GM12864 (cell line): ENCODE measurements at regions not wholly inside any gene's neighbourhood (a gene's known extent, or its start where the extent isn't known, plus 50 kb on each side); places are given as distances from the start of the nearest gene placed in this dataset.

Experiments
- DNase-seq: peaks from one replicate; pipeline ENCODE4 v3.0.0-alpha.2; 2011; ENCODE audit warnings: low read depth
- H3K4me3 ChIP-seq: 2 replicates; pipeline ENCODE4 v1.5.1; 2011; ENCODE audit warnings: mild to moderate bottlenecking, low read depth, low read length, control low read depth
- CTCF ChIP-seq: IDR thresholded peaks from 2 replicates; pipeline ENCODE4 v1.5.1; 2011; ENCODE audit warnings: low read depth, mild to moderate bottlenecking, moderate library complexity, low read length, control low read depth, inconsistent platforms; ENCODE audit errors: missing control alignments

- TF ChIP-seq CTCF, result no peak
- no peak overlapping the region for H3K4me3 ChIP-seq
- DNase-seq, result no peak
These were observed 218.4 kb downstream of the PCSK1 start for GRCh38 chr5:96214442-96215197.

- H3K4me3 ChIP-seq, result no peak overlapping the region
- TF ChIP-seq CTCF, result no peak
These were observed 223.2 kb downstream of the PCSK1 start for GRCh38 chr5:96209829-96210228.

GRCh38 chr5:96207420-96207819 lies 225.6 kb downstream of the PCSK1 start:
- TF ChIP-seq CTCF, result no peak
- H3K4me3 ChIP-seq, result no peak overlapping the region
- no peak for DNase-seq

More at GRCh38 chr5:96209829-96210228, 223.2 kb downstream of the PCSK1 start:
- no peak for DNase-seq

GRCh38 chr5:96203761-96204160 lies 229.3 kb downstream of the PCSK1 start:
- DNase-seq, result no peak
- no peak for TF ChIP-seq CTCF
- no peak overlapping the region for H3K4me3 ChIP-seq

- DNase-seq, result no peak
- no peak for TF ChIP-seq CTCF
- no peak overlapping the region for H3K4me3 ChIP-seq
These were observed 231.5 kb downstream of the PCSK1 start for GRCh38 chr5:96201503-96201902.

- no peak for DNase-seq
- H3K4me3 ChIP-seq, result no peak overlapping the region
- TF ChIP-seq CTCF, result no peak
These were observed 232.4 kb downstream of the PCSK1 start for GRCh38 chr5:96200641-96201040.

GRCh38 chr5:96199713-96200183 lies 233.3 kb downstream of the PCSK1 start:
- no peak for DNase-seq
- H3K4me3 ChIP-seq, result no peak overlapping the region
- TF ChIP-seq CTCF, result no peak
